ENCODE measurements at regions not wholly inside any gene's neighbourhood (a gene's known extent, or its start where the extent isn't known, plus 50 kb on each side); places are given as distances from the start of the nearest gene placed in this dataset.

DNA sequence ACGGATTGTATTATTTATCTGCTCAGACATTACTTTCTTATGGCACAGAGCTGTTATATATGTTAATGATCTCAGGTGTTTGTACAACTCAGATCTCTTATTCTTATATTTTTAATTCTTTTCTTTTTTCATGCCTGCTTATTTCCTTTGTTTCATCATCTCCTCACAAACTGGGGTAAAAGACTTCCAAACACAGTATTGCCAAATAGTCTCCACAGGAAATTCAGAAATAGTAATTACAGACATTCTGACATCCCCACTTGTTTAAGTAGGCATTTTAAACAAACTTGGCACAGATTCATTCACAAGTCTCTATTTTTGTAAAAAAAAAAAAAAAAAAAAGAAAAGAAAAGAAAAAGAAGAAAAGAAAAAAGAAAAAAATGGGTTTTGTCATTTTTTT is 129.7 kb upstream of the USP38 start:
- Mint-ChIP-seq H3K27me3 (ENCODE audit: unreplicated experiment) (no peaks in the 10 kb centered on the region), H3K4me1 (ENCODE audit: low read depth, unreplicated experiment) (no peaks in the 10 kb centered on the region), H3K9me3 (ENCODE audit: unreplicated experiment) (peaks cover 1% of the 10 kb centered on the region), H3K4me3 (ENCODE audit: unreplicated experiment) (no peak overlapping the region), H3K36me3 (ENCODE audit: unreplicated experiment) (no peaks in the 10 kb centered on the region), H3K27ac (ENCODE audit: unreplicated experiment) (no peak overlapping the region)
- DNase-seq = no peak
- TF ChIP-seq, protein P1, sequence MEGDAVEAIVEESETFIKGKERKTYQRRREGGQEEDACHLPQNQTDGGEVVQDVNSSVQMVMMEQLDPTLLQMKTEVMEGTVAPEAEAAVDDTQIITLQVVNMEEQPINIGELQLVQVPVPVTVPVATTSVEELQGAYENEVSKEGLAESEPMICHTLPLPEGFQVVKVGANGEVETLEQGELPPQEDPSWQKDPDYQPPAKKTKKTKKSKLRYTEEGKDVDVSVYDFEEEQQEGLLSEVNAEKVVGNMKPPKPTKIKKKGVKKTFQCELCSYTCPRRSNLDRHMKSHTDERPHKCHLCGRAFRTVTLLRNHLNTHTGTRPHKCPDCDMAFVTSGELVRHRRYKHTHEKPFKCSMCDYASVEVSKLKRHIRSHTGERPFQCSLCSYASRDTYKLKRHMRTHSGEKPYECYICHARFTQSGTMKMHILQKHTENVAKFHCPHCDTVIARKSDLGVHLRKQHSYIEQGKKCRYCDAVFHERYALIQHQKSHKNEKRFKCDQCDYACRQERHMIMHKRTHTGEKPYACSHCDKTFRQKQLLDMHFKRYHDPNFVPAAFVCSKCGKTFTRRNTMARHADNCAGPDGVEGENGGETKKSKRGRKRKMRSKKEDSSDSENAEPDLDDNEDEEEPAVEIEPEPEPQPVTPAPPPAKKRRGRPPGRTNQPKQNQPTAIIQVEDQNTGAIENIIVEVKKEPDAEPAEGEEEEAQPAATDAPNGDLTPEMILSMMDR (IDR thresholded peaks at IDR 0.05; ENCODE audit: partially characterized antibody, unreplicated experiment) = no peak

DNA sequence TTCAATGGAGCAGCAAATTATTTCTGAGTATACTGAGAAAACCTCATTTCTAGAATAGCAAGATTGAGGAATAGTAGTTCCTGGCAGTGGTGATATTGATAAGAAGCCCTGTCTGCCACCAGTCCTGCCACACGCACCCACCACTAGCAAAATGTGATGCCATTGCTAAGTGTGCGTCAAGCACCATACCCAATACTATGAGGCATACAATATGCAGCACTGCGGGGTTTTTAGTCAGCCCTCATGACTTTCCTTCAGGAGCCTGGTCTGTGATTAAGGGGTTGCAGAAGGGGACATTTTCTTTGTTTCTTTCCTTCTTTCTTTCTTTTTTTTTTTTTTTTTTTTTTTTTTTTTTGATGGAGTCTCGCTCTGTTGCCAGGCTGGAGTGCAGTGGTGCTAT is 128.7 kb upstream of the USP38 start:
- Mint-ChIP-seq H3K9me3 (ENCODE audit: unreplicated experiment) (peaks cover 1% of the 10 kb centered on the region), H3K4me3 (ENCODE audit: unreplicated experiment) (no peak overlapping the region), H3K27me3 (ENCODE audit: unreplicated experiment) (no peaks in the 10 kb centered on the region), H3K36me3 (ENCODE audit: unreplicated experiment) (no peaks in the 10 kb centered on the region), H3K27ac (ENCODE audit: unreplicated experiment) (no peak overlapping the region), H3K4me1 (ENCODE audit: low read depth, unreplicated experiment) (no peaks in the 10 kb centered on the region)
- TF ChIP-seq, protein P1 (IDR thresholded peaks at IDR 0.05; ENCODE audit: partially characterized antibody, unreplicated experiment) = no peak
- no peak for DNase-seq

DNA sequence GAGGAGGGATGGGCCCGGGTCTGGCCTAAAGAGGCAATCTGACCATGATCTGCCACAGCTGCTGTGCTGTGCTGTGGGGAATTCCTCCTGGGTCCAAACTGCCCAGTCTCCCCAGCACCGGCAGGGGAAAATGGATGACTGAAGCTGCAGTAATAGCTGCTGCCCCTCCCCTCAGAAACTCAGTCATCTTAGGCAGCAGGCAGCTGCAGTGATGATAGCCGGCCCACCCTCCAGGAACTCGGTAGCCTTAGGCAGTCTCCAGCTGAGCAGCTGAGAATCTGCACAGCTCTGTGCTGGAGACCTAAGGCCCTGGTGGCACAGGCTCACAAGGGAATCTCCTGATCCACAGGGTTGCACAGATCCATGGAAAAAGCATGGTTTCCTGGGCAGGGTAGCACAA is 113.4 kb upstream of the USP38 start:
- H3K27me3 Mint-ChIP-seq (ENCODE audit: unreplicated experiment) = peaks cover 1% of the 10 kb centered on the region
- TF ChIP-seq, protein P1 (IDR thresholded peaks at IDR 0.05; ENCODE audit: partially characterized antibody, unreplicated experiment) = no peak
- no peak overlapping the region for H3K27ac Mint-ChIP-seq (ENCODE audit: unreplicated experiment)
- H3K36me3 Mint-ChIP-seq (ENCODE audit: unreplicated experiment) = no peaks in the 10 kb centered on the region
- H3K4me3 Mint-ChIP-seq (ENCODE audit: unreplicated experiment) = no peak overlapping the region
- peaks cover 4% of the 10 kb centered on the region for H3K9me3 Mint-ChIP-seq (ENCODE audit: unreplicated experiment)
- no peak for DNase-seq
- no peaks in the 10 kb centered on the region for H3K4me1 Mint-ChIP-seq (ENCODE audit: low read depth, unreplicated experiment)

DNA sequence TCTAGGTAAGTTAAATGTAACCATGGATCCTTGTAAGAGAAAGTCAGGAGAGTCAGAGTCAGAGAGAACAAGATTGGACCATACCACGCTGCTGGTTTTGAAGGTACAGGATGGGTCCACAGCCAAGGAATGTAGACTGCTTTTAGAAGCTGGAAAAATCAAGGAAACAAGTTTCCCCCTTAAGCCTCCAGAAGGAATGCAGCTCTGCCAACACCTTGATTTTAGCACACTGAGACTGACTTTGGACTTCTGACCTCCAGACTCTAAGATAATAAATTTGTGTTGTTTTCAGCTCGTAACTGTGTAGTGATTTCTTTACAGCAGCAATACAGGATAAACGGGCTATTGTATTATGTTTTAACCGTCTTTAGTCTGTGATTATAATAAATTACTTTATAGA is 108.0 kb upstream of the USP38 start:
- TF ChIP-seq, protein P1 (IDR thresholded peaks at IDR 0.05; ENCODE audit: partially characterized antibody, unreplicated experiment) = no peak
- H3K9me3 Mint-ChIP-seq (ENCODE audit: unreplicated experiment) = no peaks in the 10 kb centered on the region
- peaks cover 1% of the 10 kb centered on the region for H3K27me3 Mint-ChIP-seq (ENCODE audit: unreplicated experiment)
- no peak overlapping the region for H3K27ac Mint-ChIP-seq (ENCODE audit: unreplicated experiment)
- no peaks in the 10 kb centered on the region for H3K36me3 Mint-ChIP-seq (ENCODE audit: unreplicated experiment)
- DNase-seq = no peak
- H3K4me3 Mint-ChIP-seq (ENCODE audit: unreplicated experiment) = no peak overlapping the region
- no peaks in the 10 kb centered on the region for H3K4me1 Mint-ChIP-seq (ENCODE audit: low read depth, unreplicated experiment)

DNA sequence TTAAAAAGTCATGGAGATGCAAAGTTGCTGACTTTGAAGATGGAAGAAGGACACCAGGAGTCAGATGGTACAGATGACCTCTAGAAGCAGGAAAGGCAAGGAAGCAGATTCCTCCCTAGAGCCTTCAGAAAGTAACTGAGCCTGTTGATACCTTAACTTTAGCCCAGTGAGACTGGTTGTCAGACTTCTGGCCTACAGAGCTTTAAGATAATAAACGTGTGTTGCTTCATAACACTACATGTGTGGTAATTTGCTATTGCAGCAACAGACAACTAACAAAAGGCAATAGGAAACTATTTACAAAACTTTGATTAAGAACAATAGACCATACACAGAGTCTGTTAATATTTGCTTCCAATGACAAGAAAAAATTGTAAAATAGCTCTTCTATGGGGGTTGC is 102.0 kb upstream of the USP38 start:
- Mint-ChIP-seq H3K36me3 (ENCODE audit: unreplicated experiment) (no peaks in the 10 kb centered on the region), H3K9me3 (ENCODE audit: unreplicated experiment) (no peaks in the 10 kb centered on the region), H3K4me3 (ENCODE audit: unreplicated experiment) (no peak overlapping the region), H3K27ac (ENCODE audit: unreplicated experiment) (no peak overlapping the region), H3K4me1 (ENCODE audit: low read depth, unreplicated experiment) (no peaks in the 10 kb centered on the region), H3K27me3 (ENCODE audit: unreplicated experiment) (no peaks in the 10 kb centered on the region)
- TF ChIP-seq, protein P1 (IDR thresholded peaks at IDR 0.05; ENCODE audit: partially characterized antibody, unreplicated experiment) = no peak
- no peak for DNase-seq

Data from glutamatergic neuron (in vitro differentiated cells).